ENCODE measurements at regions not wholly inside any gene's neighbourhood (a gene's known extent, or its start where the extent isn't known, plus 50 kb on each side); places are given as distances from the start of the nearest gene placed in this dataset.

DNA sequence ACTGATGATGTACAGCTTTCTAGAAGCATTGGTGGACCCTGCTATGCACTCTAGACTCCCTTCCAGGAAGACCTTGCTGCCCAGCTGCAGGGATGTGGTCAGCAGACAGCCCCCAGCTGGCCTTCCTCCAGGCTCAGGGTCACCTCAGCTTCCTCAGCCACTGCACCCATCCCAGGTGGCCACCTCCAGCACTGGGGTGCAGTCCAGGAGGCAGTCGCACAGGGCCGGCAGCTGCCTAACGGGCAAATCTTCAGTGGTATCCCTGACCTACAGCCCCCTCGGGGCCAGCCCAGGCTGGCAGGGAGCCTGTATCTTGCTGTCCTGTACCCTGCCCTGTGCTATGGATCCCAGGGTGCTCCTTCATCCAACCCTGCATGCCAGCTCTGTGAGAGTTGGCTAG is 81.8 kb downstream of the GADD45G start:
- TF ChIP-seq CTCF (IDR thresholded peaks at IDR 0.05; ENCODE audit: poor library complexity, severe bottlenecking), result no peak
- no peak for TF ChIP-seq EP300 (conservative IDR thresholded peaks at IDR 0.05; ENCODE audit: poor library complexity, severe bottlenecking)
- no peak for TF ChIP-seq REST (IDR thresholded peaks at IDR 0.05; ENCODE audit: borderline replicate concordance)
- no peak for TF ChIP-seq EZH2 (IDR thresholded peaks at IDR 0.05; ENCODE audit: borderline replicate concordance, insufficient read depth, low read length, poor library complexity, severe bottlenecking)
- no peak for TF ChIP-seq POLR2AphosphoS5 (IDR thresholded peaks at IDR 0.05)
- TF ChIP-seq RAD21 (conservative IDR thresholded peaks at IDR 0.05), result no peak
- no peak for TF ChIP-seq SMC3 (conservative IDR thresholded peaks at IDR 0.05; ENCODE audit: poor library complexity)
- no peak for TF ChIP-seq TAF1 (IDR thresholded peaks at IDR 0.05; ENCODE audit: low read depth)
